HG02798 (cell line): ENCODE measurements at regions not wholly inside any gene's neighbourhood (a gene's known extent, or its start where the extent isn't known, plus 50 kb on each side); places are given as distances from the start of the nearest gene placed in this dataset.
"Not testable (repeated sequence)": the region's sequence is repeated elsewhere in the genome, so short reads cannot be mapped to it uniquely, and the experiment has no call there.

Experiments
- ATAC-seq: cut with Tn5 transposase; IDR thresholded peaks from one replicate; pipeline ENCODE4 v1.9.1; 2021; ENCODE audit warnings: mild to moderate bottlenecking; ENCODE audit not compliant: unreplicated experiment, poor library complexity

DNA sequence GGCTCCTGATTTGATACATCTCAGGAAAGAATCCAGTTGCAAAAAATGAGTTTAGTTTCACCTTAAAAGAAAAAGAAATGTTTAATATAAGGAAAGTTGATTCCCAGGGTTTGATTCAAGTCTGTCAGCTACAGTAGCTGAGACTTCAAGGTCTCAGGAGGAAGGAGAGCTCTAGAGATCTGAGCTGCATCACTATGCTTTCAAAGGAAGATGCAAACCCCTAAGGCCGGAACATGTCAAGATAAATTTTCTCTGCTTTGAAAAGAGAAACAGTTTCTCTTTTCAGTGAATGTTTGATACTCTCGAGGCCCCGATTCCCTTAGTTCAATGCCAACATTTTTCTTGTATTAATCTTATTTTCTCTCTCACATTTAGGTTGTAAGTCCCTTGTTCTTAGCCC is 128.6 kb downstream of the RGPD3 start:
- no peak for ATAC-seq

DNA sequence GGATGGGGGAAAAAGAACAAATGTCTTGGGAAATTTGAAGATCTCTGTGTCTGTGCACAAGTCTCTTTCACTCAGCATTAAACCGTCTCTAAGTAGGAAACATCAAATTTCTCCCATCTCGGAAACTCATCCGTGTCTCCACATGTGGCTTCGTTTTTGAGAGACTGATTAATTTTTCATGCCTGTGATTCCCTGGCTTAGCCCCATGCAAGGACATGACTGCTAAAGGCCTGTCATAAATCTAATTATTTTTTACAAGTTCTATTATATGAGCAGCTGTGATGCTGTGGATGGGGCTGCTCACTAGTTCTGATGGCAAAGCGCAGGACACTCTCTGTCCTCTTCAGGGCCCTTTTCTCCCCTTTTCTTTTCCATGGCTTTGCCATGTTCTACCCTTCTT is 129.1 kb downstream of the RGPD3 start:
- no peak for ATAC-seq

DNA sequence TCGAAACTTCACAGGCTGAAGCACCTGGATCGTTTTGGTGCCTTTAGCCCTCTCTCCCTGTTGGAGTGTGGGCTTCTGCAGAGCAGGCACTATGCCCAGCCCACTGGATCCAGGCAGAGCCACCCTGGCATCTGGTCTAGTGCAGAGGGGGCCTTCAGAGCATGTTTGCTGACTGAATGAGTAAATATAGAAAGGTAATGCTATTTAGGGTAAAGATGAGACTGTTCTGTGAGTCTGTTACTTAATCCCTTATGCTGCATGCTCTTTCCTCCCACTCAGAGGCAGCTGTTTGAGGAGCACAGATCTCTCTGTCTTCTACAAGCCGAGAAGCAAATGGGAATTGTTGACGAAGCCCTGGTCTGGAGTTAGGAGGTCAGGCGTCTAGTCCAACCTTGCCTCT is 130.2 kb downstream of the RGPD3 start:
- no peak for ATAC-seq

DNA sequence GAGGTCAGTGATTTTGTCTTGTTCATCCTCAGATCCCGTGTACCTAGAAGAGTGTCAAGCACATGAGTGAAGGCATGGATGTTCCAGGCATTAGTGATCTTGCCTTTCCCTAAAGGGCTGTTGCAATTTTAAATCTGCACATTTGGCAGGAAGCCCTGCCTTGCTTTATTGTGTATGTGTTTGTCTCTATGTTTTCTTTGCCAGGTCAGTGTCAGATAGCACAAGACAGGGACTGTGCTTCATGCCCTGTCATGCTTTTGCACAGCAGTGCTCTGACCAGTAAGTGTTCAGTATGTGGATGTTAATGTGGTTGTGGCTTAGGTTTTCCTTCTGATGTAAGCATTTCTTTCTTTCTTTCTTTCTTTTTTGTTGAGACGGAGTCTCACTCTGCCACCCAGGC is 131.5 kb downstream of the RGPD3 start:
- ATAC-seq = no peak

DNA sequence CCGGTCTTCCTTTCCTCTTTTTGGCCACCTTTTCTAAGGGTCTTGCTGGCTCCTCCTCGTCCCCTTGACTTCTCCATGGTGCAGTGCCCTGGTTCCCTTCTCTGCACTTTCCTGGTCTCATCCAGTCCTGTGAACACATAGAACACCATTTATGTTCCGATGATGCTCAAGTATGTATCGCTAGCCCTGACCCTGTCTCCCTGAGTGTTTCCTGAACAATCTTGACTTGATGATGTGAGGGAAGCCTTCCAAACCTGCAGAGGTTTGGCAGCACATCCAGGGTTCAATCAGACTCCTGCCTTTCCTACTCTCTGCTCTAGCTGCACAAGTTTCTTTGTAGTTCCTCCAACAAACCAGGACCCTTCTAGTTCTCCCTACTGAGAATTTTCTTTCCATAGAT is 132.1 kb downstream of the RGPD3 start:
- no peak for ATAC-seq

DNA sequence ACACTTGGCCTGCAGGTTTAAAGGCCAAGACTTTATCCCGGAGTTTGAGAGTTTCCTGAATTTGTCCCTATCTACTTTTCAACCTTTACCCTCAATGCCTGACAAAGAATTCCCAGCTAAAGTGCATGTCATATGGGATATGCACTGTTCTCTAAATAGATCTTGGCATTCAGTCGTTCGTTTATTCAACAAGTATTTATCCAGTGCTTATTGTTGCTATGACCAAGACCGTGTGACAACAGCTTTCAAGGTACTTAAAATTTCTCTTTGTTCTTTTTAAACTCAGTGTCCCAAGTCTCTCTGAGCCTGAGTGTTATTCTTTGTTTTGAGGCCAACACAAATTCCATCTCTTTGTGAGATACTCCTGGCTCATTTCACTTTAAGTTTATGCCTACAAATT is 133.4 kb downstream of the RGPD3 start:
- ATAC-seq = no peak

DNA sequence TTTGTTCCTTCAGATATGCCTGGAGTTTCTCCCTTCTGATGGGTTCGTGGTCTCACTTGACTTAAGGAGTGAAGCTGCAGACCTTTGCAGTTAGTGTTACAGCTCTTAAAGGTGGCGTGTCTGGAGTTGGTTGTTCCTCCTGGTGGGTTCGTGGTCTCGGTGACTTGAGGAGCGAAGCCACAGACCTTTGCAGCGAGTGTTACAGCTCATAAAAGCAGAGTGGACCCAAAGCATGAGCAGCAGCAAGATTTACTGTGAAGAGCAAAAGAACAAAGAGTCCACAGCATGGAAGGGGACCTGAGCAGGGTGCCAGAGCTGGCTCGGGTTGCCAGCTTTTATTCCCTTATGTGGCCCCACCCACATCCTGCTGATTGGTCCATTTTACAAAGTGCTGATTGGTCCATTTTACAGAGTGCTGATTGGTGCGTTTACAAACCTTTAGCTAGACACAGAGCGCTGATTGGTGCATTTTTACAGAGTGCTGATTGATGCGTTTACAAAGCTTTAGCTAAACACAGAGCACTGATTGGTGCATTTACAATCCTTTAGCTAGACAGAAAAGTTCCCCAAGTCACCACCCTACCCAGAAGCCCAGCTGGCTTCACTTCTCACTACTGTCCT is 134.8 kb downstream of the RGPD3 start:
- ATAC-seq = not testable (repeated sequence)

DNA sequence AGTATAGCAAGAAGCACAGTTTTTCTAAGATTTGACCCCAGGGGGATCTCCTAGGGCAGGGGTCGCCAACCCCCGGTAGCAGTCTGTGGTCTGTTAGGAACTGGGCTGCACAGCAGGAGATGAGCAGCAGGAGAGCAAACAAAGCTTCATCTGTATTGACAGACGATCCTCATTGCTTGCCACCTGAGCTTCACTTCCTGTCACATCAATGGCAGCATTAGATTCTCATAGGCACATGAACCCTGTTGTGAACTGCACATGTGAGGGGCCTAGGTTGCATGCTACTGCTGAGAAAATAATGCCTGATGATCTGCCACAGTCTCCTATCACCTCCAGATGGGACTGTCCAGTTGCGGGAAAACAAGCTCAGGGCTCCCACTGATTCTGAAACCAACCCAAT is 136.2 kb downstream of the RGPD3 start:
- ATAC-seq = no peak

DNA sequence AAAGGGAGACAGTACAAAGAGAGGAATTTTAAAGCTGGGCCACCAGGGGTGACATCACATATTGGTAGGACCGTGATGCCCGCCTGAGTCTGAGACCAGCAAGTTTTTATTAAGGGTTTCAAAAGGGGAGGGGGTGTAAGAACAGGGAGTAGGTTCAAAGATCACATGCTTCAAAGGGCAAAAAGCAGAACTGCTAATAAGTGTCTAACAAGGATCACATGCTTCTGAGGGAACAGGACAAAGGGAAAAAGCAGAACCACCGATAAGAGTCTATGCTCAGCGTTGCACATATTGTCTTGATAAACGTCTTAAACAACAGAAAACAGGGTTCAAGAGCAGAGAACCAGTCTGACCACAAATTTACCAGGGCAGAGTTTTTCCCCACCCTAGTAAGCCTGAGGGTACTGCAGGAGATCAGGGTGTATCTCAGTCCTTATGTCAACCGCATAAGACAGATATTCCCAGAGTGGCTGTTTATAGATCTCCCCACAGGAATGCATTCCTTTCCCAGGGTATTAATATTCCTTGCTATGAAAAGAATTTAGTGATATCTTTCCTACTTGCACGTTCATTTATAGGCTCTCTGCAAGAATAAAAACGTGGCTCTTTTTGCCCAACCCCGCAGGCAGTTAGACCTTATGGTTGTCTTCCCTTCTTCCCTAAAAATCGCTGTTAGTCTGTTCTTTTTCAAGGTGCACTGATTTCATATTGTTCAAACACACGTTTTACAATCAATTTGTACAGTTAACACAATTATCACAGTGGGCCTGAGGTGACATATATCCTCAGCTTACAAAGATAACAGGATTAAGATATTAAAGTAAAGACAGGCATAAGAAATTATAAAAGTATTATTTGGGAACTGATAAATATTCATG is 136.5 kb upstream of the UXS1 start:
- not testable (repeated sequence) for ATAC-seq

DNA sequence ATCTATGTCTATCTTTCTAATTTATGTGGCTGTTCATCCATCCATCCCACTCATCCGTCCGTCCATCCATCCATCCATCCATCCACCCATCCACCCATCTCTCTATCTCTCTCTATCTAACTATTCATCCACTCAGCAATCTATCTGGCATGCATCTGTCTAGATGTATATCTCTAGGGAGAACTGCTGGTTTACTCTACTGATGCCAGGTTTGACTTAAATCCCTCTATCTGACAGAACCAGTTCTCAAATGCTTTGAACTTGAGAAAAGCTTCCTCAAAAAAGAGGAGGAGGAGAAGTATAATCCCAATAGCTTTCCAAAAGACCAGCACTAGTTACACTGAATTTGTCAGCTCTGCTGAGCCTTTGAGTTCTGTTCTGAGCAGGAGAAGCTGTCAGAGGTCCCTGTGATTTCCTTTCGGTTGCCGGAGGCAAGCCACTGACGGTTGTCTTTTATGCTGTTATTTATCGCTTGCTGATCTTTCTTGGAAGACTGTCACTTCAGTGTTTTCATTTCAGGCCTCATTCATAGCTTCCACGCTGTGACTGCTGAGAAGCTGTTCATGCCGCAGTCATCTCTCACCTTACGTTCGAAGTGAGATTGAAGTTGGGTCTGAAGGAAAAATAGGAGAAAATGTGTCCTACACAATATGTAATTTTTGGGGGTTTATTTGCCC is 129.4 kb upstream of the UXS1 start:
- no peak for ATAC-seq

DNA sequence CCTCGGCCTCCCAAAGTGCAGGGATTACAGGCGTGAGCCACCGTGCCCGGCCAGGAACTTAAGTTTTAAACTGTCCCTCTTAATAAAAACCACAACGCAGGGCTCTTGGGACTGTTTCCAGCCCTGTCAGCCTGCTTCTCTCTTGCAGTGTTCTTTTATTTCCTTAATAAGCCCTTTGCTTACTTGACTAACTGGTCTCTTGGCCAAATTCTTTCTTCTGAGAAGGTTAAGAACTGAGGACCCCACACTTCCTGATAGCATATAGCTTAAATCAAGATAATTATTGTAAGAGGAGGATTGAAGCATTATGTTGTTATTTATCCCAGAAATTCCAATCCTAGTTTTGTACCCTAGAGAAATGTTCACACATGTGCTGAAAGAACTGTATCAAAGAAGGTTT is 128.2 kb upstream of the UXS1 start:
- no peak for ATAC-seq

DNA sequence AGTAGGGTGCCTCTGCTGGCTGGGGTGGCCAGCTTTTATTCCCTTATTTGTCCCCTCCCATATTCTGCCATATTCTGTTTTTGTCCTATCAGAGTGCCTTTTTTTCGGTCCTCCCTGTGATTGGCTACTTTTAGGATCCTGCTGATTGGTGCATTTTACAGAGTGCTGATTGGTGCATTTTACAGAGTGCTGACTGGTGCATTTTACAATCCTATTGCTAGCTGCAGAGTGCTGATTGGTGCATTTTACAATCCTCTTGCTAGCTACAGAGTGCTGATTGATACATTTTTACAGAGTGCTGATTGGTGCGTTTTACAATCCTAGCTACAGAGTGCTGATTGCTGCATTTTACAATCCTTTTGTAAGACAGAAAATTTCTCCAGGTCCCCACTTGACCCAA is 126.3 kb upstream of the UXS1 start:
- not testable (repeated sequence) for ATAC-seq

DNA sequence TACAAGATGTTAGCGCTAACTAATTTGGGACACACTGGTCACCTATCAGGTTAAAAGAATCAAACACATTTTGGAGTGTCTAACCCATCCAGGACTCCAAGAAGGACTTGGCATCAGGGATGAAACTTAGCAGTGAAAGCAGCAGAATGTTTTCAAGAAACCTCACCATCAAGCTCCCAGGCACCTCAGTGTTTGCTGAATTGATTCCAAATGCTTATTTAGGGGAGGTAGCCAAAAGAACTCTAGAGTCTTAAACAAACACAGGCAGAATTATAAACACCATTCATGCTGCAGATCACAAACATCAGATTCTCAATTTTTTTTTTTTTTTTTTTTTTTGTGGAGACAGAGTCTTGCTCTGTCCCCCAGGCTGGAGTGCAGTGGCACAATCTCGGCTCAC is 122.8 kb upstream of the UXS1 start:
- no peak for ATAC-seq

DNA sequence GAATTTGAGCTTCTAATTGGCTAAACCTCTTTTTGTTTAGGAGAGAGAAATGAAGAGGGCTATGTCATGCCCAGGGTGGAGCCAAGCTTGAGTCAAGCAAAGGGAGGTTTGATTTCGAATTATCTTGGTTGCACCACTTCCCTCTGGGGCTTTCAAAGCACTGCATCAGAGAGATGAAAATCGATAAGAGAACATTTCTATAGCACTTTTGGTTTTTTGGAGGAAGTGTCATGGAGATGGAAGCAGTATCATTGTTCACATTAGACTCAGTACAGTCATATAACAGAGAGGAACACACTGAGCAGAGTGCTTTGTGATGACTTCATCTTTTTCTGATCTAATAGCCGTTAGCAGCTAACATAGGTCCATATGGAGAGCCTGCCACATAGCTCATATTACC is 120.3 kb upstream of the UXS1 start:
- no peak for ATAC-seq

DNA sequence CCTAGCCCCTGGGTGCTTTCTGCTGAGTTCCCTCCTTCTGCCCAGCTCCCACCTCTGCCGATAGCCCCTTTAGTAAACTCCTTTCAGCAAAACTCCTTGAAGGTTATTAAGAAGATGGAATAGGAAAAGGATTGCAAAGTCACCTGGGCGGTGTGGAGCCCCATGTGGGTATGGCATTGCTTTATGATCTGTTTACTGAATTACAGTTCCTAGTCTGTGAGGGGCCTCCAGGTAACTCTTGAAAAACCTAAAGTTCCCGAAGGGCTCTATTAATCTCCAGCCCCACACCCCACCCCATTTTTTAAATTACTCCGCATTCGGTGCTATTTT is 116.9 kb upstream of the UXS1 start:
- ATAC-seq = no peak

DNA sequence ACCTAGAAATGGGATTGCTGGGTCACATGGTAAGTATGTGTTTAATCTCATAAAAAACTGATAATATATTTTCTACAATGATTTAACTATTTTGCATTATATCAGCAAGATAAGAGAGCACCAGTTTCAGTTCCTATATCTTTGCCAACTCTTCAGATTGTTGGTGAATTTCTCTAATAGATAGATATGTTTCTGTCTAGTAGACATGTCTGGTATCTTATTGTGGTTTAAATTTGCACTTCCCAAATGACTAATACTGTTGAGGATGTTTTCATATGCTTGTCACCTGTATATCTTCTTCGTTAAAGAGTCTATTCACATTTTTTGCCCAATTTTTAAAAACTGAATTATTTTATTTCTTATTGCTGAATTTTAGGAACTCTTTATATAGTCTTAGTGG is 113.8 kb upstream of the UXS1 start:
- ATAC-seq = no peak

DNA sequence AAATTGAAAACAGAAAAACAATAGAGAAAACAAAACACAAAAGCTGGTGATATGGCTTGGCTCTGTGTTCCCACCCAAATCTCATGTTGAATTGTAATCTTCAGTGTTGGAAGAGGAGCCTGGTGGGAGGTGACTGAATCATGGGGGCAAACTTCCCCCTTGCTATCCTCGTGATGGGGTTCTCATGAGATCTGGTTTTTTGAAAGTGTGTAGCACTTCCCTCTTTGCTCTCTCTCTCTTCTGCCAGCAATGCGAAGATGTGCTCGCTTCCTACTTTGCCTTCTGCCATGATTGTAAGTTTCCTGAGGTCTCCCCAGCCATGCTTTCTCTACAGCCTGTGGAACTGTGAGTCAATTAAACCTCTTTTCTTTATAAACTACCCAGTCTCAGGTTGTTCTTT is 112.3 kb upstream of the UXS1 start:
- ATAC-seq = no peak

DNA sequence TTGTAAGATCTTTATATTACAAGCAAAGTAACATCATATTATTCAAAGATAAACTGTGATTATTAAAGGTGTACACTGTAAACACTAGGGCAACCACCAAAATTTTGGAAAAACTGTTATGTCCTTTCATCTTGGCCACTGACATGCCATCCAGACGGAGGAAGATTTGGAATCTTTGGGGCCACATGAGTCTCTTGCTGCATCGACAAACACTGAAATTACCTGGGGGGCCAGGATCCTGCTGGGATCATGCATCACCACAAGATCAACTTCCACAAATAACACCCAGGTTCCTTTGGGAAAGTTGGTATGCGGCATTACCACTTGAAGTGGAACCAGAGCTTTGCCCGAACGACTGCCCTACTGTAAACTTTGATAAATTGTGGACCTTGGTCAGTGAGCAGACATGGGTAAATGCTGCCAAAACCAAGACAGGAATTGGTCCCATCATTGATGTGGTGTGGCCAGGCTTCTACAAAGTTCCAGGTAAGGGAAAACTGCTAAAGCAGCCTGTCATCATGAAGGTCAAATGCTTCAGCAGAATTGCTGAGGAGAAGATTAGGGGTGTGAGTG is 110.6 kb upstream of the UXS1 start:
- no peak for ATAC-seq

DNA sequence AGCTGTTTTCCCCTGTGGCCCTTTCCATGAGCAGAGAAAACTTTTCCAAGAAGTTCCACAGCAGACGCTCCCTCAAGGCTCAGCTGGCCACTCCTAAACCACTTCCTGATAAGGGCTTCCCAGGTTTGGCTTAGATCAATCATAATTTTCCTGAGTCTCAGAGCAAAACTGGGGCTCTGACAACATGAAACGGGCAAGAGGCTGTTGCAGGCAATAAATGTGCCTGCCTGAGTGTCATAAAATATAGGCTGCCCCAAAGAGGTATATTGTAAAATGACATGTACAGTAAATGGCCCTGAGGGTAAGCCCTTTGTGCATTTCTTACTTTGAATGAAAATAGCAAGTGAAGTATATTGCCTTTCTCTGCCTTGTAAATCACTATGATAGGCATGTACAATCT is 105.6 kb upstream of the UXS1 start:
- no peak for ATAC-seq

DNA sequence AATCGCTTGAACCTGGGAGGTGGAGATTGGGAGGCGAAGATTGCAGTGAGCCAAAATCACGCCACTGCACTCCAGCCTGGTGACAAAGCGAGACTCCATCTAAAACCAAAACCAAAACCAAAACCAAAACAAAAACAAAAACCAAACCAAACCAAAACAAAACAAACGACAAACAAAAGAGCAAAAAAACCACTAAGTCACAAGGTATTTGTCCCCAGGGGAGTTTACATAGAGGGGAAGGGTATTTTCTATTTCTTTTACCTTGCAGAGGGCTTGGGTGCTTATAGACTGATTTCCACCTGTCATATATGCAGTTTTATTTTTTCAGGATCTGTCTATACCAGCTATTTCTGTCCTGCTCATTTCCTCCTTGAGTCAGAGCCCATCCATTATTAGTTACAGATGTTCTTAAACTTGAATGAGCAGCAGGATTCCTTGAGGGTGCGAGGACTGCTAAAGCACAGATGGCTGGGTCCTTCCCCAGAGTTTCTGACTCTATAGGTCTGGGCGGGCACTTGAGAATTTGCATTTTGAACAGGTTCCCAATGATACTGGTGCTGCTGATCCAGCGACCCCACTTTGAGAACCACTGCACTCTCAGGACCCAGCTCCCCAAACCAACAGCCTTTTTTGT is 102.2 kb upstream of the UXS1 start:
- ATAC-seq = no peak

DNA sequence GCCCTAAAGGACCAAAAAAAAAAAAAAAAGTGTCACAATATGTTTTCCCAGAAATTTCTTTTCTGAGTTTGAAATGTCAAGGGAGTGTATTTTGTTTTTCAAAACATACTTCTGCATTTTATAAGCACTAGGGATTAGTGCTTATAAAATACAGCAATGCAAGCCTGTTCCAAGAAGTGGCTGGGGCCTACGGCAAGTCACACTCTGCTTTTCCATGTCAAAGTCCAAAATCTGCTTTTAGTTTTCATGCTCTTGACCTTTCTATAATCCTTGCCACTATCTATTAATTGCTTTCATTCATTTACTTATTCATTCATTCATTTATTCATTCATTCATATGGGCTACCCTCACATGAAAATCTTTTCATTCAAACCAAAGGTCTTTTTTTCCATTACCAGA is 100.1 kb upstream of the UXS1 start:
- ATAC-seq = no peak
